Fibroblast of peridontal ligament (primary cell): ENCODE measurements at regions not wholly inside any gene's neighbourhood (a gene's known extent, or its start where the extent isn't known, plus 50 kb on each side); places are given as distances from the start of the nearest gene placed in this dataset.

Source experiments
- DNase-seq: peaks from one replicate; pipeline ENCODE4 v3.0.0-alpha.2; 2010; ENCODE audit errors: extremely low read depth

DNA sequence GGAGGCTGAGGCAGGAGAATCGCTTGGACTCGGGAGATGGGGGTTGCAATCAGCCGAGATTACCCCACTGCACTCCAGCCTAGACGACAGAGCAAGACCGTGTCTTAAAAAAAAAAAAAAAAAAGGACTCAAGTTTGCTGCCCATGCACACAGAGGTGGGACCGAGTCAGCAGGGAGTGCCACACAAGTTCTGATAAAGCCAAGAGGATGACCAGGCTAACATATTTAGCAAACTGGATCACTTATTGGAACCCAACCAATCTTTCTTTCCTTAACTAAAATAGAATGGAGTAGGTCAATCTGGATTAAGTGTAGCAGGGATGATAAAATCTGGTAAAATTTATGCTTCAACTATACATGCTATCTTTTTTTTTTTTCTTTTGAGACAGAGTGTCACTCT, 190.4 kb upstream of the FOXN3 start:
- peak; percentile 17 for DNase-seq

DNA sequence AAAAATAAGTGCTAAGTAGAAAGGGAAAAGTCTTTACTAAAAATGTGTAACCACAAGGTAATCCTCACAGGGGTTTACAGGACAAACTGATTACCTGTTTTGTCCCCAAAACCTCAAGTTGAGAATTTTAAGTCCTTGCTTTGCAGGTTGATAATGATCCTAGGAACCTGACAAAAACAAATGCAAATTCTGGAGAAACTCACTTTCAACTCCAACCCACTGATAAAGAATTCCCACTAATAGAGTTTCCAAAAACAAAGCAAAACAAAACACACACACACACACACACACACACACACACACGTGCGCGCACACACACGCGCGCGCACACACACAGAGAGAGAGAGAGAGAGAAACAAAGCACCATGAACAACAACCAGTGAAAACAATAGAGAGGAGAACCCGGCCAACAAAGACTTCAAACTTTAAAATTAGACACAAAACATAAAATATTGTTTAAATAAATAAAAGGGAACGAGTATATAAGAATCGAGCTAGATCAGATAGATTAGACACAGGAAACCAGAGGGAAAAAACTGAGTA, 187.0 kb upstream of the FOXN3 start:
- no peak for DNase-seq

DNA sequence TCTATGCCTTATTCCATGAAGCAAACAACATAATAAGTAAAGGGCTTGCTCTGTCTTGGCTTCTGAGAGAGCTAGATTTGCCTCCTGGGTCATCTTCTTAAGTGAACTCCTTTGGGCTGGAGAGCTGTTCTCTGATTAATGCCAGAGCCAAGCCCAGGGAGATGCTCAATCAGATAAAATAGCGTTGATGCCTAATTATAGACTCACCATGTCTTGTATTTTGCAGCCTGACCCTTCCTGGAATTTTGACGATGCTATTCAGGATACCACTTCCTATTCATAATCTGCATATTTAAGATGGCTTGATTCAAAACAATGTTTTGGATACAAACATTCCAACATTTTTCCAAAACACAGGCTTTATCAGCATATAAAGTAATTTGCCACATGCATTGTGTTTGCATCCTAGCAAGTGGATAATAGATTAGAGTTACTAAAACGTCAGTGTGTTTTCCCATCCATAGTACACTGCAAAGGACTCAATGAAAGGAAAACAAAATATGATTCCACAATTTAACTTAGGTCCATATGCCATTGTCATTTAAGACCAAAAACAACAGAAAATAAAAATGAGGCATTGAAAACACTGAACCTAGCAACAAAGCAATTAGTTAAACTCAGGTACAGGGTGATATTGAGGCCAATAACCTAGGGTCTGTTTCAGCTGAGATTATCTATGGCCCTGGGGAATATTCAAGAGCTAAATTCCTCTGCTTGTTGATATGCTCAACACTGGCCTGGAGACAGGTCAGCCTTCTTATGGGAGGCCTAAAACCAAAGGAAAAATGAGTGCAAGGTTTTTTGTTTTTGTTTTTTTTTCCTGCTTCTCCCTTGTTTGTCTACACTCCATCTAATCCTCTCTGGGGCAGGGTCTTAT, 184.2 kb upstream of the FOXN3 start:
- DNase-seq: no peak

DNA sequence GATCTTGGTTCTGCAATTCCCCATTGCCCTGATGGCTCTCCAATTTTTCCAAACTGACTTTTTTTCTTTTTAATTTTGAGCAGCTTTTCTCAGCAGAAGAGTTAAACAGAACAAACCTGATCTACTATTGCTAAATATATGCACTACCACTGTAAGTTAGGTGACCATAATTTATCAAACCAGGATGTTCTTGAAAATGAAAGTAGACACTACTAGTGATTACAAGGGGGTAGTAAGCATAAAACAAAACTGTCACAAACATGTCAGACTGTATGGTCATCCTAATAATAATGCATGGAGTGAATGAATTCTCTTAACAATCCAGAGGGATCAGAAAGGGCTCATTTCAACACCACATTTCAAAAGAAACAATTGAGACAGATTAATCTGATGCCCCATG, 183.0 kb upstream of the FOXN3 start:
- DNase-seq: no peak

DNA sequence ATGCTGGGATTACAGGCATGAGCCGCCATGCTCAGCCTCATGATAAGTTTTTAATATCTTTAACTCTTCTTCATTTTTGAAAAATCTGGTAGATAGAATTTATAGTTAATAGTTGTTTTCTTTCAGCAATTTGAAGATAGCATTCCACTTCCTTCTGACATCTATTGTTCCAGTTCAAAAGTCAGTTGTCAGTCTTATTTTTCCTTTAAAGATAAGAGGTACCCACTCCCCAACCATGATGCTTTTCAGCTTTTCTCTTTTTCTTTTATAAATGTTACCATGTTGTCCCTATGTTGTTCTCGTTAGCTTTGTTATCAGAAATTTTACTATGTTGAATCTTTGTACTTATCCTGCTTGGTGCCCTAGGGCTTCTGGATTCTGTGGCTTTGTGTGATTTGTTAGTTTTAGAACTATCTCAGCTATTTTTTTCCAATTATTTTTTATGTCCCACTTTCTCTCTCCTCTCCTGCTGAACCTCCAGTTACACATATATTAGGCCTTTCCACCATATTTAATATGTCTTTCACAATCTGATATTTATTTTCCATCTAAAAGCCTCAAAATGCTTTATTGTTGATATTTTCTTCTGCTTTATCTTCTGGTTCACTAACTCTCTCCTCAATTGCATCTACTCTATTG, 181.6 kb upstream of the FOXN3 start:
- DNase-seq: peak; percentile 33

DNA sequence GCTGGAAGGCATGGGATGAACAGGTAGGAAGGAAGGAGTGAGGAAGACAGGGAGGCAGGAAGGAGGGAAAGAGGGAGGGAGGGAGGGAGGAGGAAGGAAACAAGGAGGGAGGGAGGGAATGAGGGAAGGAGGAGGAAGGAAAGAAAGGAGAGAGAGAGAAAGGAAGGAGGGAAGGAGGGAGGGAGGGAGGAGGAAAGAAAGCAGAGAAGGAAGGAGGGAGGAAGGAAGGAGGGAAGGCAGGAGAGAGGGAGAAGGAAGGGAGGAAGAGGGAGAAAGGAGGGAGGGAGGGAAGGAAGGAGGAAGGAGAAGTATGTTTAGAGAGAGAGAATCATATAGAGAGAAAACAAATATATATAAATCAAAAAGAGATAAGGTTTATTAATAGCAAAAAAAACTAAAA, 175.9 kb upstream of the FOXN3 start:
- DNase-seq: no peak

DNA sequence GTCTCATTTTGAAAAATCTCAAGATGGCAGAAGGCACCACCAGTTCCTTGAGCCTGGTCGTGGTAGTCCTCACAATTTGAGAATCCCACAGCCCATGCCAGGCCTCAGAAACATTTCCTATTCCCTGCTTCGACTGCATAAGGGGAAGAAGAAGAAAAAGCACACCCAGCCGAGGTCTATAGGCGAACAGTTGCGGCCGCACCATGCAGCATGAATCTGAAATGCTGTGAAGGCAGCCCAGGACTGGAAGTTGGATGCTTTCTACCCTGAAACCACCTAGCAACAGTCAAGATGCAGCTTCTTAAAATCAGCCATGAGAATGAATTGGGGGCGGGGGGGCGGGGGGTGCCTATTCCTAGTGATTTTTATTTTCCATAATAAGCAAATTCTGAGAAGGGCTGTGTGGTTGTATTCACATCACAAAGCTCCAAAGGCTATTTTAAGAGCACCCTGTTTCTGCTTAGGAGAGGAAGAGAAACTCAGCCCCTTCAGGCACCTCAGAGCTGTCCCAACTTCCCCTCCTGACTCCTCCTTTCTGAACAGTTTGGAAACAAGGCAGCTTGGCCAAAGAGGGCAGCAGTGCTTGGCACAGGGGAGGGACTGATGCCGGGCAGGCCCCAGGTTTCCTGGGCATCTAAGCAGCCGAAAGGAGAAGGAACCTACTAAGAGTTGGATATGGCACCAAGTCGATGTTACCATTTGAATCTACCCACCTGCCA, 172.5 kb upstream of the FOXN3 start:
- DNase-seq: no peak

DNA sequence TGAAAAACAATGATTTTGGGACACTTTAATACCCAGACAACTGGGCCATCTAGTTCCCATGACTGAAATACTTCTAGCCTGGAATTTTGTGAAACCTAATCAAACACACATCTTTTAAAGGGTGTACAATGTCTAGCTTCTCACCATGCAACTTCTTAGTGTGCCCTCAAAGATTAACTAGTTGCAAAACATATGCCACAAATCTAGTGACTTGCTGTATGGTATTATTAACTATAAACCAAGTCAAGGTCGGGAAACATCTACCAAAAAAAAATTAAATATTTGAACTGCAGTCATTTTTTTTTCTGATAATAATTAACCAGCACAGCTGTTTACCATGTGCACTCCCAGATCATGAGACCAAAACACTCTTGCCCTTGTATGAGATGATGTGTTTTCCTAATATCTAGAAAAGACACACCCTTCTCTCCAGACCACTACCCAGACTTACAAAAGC, 171.8 kb upstream of the FOXN3 start:
- no peak for DNase-seq

DNA sequence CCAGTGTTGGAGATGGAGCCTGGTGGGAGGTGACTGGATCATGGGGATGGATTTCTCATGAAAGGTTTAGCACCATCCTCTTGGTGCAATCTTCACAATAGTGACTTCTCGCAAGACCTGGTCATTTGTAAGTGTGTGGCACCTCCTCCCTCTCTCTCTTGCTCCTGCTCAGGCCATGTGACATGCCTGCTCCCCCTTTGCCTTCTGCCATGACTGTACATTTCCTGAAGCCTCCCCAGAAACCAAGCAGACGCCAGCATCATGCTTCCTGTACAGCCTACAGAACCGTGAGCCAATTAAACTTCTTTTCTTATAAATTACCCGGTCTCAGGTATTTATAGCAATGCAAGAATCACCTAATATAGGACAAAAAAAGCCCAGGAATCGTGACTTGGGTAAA, 171.0 kb upstream of the FOXN3 start:
- DNase-seq: no peak

DNA sequence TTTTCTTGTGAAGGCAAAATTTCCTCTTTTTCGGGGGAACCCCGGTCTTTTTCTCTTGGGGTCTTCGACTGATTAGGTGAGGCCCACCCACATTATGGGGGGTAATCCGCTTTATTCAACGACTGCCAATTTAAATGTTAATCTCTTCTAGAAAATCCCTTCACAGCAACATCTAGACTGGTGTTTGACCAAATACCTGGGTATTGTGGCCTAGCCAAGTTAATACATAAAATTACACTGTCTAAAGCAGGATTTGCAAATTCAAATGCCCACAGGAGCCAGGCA, 170.0 kb upstream of the FOXN3 start:
- no peak for DNase-seq

DNA sequence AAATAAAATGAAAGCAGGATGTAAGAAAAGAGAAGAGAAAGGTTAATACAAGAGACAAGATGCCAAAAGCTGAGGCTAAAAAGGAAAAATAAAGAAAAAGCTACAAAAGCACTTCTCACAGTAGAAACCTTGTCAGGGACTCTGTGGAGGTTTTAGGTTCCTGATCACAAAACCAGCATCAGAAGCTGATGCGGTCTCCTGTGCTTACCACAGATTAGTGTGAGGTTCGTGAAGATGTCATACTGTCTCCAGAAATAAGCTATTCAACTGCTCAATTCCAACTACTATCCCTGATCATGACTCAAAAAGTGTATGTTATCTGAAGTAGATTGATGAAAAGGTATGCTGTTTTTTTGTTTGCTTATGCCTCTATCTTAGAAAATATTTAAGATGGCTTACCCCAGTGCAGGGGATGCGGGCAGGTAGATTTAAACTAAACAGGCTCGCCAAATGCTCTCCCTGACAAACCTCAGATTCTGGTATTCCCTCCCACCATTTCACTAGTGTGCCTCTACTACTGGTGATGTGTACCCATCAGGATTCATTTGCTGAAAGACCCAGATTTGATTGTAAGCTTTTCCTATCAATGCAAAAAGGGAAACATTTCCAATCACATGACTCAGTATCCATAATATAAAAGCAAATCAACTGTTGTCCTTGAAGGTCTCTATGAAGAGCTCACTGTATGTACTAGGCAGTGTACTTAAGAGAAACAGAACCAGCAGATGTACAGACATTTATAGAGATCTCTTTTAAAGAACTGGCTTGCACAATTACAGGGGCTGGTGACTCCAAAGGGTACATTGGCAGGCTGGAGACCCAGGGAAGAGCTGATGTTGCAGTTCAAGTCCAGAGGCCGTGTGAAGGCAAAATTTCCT, 169.5 kb upstream of the FOXN3 start:
- DNase-seq: no peak

DNA sequence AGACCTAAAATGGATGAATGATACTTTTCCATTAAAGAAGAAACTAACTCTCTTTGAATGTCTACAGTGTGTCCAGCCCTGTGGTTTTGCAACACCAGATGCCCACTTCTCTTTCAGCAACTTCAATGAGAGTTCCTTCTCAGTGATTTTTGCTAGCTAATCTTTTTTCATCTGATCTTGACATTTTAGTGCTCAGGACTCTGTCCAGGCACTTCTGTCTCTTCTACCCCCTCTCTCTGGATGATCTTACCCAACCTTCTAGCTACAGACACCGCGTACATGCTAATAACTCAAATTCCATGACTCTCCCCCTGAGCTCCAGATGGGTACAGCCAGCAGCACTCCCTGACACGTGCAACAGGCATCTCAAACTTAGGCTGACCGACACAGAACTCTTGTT, 161.1 kb upstream of the FOXN3 start:
- peak; percentile 12 for DNase-seq

DNA sequence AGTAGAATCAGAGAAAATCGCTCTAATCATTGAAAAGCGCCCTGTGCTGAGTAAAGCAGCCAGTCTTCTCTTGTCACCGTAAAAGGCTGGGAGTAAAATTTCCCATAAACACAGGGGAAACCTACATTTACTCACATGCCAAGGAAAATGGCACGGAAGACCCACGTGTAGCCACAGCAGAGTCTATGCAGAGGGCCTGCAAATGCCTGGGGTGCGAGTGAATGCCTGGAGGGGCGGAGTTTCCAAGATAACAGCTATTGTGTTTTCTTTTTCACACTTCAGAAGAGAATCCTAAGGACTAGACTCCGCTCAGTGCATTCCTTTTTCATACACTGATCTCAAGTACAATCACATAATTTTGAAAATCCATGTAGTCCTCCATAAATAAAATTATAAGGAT, 159.9 kb upstream of the FOXN3 start:
- DNase-seq: no peak

DNA sequence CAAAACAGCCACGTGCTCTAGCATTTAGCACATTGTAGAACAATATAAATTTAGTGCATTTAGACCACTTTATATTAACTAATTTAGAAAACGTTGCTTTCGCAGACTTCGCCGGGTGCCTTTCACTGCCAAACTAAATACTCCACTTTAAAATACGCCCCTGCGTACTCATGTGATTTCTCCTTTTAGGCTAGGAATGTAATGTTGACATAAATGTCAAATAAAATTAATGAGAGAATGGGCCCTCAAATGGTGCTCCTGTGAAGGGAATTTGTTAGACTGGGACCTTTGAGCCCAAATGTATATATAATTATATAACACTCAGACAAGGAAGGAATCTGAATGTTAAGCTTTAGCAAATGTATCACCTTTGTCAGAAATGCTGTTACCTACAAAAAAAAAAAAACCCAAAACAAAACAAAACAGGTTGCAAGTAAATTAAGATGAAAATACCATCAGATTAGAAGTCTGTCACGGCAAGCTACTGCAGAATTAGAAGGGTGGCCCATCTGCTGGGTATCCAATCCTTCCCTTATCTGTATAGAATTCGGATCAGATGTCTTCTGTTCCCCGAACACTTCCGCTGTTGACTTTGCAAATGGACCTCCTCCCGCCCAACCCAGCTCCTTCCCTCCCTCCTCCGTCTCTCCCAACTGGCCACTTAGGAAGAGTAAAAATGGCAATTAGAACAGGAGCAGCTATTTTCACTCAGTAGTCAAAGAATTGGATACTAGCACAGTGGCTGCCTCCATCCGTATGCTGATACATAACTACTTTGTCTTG, 159.3 kb upstream of the FOXN3 start:
- no peak for DNase-seq

DNA sequence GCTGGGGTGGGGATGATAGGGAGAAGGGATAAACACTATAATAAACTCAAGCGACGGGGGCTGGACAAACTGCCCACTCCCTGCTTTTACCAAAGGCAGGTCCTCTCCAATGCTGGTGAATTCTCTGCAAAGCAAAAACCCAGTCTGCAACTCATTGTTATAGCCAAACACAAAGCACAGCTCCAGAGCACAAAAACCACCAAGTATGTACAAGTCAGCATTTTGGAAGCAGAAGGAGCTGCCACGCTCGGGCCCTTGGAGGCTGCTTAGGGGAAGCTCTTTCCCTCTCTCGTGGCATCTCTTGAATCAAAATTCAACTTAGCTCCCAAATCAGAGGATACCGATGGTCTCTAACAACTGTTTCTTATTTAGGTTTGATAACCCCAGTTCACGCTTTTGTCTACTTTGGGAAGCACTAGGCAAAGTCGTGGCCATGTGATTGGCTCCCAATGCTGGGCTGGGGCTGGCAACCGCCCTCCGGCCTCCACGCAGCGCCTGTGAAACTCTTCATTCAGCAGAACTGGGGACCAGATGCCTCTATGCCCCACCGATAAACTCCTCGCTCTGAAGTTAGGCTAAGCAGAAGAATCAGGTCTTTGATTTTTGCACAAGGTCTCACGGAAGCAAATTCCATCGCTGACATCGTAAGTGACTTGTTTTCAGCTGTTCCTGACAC, 158.5 kb upstream of the FOXN3 start:
- peak; percentile 17 for DNase-seq

DNA sequence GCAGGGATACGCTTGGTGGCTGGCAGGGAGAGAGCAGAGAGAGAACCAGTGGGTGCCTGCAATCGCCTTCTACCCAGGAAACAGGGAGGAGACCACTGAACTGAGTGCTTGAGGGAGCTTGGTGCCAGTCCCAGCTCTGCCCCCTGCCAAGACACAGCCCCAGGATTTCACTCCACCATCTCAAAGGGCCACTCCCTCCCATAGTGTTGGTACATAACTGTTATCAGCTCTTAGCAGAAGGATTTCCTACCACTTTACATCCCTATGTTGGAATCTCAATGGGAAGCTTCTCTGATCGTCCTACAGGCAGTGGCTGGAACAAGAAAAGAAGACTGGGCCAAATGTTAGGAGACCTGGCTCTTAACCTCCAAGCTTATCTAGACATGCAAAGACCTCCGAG, 157.4 kb upstream of the FOXN3 start:
- DNase-seq: no peak

DNA sequence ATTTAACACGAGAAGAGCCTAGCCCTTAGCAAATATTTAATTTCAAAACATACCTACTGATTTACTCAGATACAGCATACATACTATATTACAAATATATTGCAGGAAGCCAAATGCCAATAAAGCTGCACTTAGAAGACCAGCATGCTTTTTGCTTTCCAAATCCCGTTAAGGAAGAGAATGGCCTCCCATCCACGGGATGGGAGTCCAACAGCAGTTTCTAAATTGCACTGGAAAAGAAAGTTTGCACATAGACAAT, 156.3 kb upstream of the FOXN3 start:
- DNase-seq: no peak

DNA sequence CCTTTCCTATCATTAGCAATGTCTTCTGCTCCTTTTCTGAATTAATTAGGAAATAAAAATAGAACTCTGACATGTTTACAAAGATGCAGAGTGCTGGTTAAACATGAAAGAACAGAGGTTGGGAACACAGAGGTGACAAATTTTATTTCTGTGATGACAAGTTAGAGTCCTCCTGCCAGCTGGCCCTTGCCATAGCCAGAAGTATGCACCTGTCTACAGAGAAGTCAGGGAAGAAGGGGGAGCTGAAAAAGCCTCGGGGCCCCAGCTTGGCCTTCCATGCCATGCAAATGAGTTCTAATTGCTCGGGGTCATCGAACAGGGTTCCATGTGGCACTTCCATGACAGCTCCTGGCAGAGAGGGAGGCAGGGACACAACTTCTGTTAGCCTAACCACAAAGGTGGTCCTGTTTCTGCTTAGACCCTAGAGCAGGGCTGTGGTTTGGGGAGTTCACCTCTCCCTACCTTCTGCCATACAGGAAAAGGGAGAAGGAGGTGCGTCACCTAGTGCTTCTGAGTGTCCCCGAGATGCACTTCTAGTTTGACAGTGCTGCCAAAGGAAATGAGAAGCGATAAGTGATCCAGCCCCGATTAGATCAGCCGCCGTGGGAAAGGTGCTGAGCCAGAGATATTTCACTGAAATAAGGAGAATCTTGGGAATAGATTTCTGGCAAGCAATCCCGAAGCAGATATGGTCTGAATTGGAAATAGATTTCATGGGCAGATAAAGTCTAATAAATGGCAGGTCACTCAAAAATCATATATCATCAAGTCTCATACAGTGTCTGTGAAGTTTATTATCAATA, 155.8 kb upstream of the FOXN3 start:
- DNase-seq: no peak

DNA sequence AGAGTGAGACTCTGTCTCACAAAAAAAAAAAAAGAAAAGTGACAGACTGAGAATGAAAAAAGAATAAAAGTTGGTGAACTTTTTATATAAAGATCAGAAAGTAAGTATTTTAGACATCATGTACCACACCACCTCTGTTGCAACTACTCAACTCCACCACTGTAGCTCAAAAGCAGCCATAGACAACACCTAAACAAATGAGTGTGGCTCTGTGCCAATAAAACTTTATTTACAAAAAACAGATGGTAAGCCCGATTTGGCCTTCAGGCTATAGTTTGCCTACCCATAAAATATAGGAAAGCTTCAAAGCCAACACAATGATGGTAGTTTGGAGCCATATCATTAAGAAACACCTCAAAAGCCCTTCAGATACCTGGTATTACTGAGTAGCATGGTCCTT, 154.5 kb upstream of the FOXN3 start:
- DNase-seq: no peak
